ENCODE measurements at regions not wholly inside any gene's neighbourhood (a gene's known extent, or its start where the extent isn't known, plus 50 kb on each side); places are given as distances from the start of the nearest gene placed in this dataset.

- POLR2A ChIA-PET, result no interaction called here
- no peak for TF ChIP-seq TEAD1 (CRISPR knock-in tag; IDR thresholded peaks at IDR 0.05)
- no peak for TF ChIP-seq FOXJ3 (CRISPR knock-in tag; IDR thresholded peaks at IDR 0.05; ENCODE audit: borderline replicate concordance)
- TF ChIP-seq, protein P1, sequence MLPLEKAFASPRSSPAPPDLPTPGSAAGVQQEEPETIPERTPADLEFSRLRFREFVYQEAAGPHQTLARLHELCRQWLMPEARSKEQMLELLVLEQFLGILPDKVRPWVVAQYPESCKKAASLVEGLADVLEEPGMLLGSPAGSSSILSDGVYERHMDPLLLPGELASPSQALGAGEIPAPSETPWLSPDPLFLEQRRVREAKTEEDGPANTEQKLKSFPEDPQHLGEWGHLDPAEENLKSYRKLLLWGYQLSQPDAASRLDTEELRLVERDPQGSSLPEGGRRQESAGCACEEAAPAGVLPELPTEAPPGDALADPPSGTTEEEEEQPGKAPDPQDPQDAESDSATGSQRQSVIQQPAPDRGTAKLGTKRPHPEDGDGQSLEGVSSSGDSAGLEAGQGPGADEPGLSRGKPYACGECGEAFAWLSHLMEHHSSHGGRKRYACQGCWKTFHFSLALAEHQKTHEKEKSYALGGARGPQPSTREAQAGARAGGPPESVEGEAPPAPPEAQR (CRISPR knock-in tag; IDR thresholded peaks at IDR 0.05), result no peak
- no peak for TF ChIP-seq ZBTB21 (CRISPR knock-in tag; IDR thresholded peaks at IDR 0.05; ENCODE audit: borderline replicate concordance)
- TF ChIP-seq RORB (CRISPR knock-in tag; IDR thresholded peaks at IDR 0.05), result no peak
These were observed 95.1 kb downstream of the INSIG2 start for GRCh38 chr2:118183381-118183780.

DNA sequence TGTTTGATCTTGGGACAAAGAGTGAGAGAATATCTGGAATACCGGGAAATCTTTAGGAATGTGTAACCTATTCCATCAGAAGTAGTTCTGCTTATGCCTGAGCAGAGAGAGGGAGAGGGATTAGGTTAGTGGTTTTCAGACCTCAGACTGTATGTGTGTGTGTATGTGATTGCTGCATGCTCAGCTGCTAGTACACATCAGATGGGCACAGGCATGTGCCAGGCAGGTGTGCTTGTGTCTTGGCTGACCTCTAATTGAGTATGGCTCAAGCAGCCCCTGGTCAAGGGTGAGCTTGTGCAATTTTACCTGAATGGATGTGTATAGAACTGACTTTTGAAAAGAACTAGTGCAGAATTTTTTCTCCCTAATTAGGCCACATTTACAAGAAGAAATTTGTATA, 91.2 kb downstream of the INSIG2 start:
- ATAC-seq (no peak), DNase-seq (ENCODE audit: low spot score) (no peak)
- CTCF ChIA-PET, result no interaction called here
- TF ChIP-seq CREB1 (CRISPR knock-in tag; IDR thresholded peaks at IDR 0.05), result no peak
- TF ChIP-seq, protein P2, sequence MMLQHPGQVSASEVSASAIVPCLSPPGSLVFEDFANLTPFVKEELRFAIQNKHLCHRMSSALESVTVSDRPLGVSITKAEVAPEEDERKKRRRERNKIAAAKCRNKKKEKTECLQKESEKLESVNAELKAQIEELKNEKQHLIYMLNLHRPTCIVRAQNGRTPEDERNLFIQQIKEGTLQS (CRISPR knock-in tag; conservative IDR thresholded peaks at IDR 0.05), result no peak
- TF ChIP-seq PRDM15 (CRISPR knock-in tag; IDR thresholded peaks at IDR 0.05), result no peak
- TF ChIP-seq ZNF416 (CRISPR knock-in tag; IDR thresholded peaks at IDR 0.05), result no peak
- Mint-ChIP-seq H3K4me3 (no peak overlapping the region), H3K9me3 (no peaks in the 10 kb centered on the region), H3K27me3 (ENCODE audit: low read depth) (no peaks in the 10 kb centered on the region), H3K4me1 (peaks cover 8% of the 10 kb centered on the region), H3K27ac (no peak overlapping the region), H3K36me3 (no peaks in the 10 kb centered on the region)
- POLR2A ChIA-PET, result no interaction called here

More at GRCh38 chr2:118183381-118183780, 95.1 kb downstream of the INSIG2 start:
- Mint-ChIP-seq H3K36me3 (no peaks in the 10 kb centered on the region), H3K4me1 (peaks cover 23% of the 10 kb centered on the region), H3K9me3 (no peaks in the 10 kb centered on the region), H3K4me3 (no peak overlapping the region), H3K27ac (no peak overlapping the region; the same call in 1 of the 2 replicates), H3K27me3 (ENCODE audit: low read depth) (peaks cover 5% of the 10 kb centered on the region; the same call in 1 of the 2 replicates)
- ATAC-seq, result no peak
- CTCF ChIA-PET, result no interaction called here
- no peak for DNase-seq (ENCODE audit: low spot score)

DNA sequence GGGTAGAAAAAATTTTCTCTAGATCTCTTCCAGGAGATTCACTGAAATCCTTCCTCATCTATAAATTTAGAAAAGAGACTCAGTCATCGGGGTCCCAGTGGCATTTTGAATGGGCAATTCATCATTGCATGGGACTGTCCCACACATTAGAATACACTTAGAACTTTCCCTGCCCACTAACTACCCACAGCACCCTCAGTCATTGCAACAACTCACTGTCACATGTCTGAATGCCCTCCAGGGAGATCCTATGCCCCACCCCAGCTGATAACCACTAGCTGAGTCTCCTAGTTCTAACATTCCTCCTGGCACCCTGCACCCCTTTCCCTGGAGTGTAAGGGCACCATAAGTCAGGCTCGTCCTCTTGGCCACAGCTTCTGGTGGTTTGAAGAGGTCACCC, 89.6 kb downstream of the INSIG2 start:
- Mint-ChIP-seq H3K9me3 (no peaks in the 10 kb centered on the region), H3K36me3 (no peaks in the 10 kb centered on the region), H3K27me3 (ENCODE audit: low read depth) (no peaks in the 10 kb centered on the region), H3K4me1 (peaks cover 8% of the 10 kb centered on the region), H3K27ac (no peak overlapping the region), H3K4me3 (no peak overlapping the region)
- TF ChIP-seq TCF7 (CRISPR knock-in tag; IDR thresholded peaks at IDR 0.05; ENCODE audit: low read depth) (no peak), SOX15 (CRISPR knock-in tag; IDR thresholded peaks at IDR 0.05) (no peak), SMAD4 (CRISPR knock-in tag; IDR thresholded peaks at IDR 0.05) (no peak), E2F5 (CRISPR knock-in tag; IDR thresholded peaks at IDR 0.05) (no peak), NFYB (CRISPR knock-in tag; conservative IDR thresholded peaks at IDR 0.05; ENCODE audit: low read depth) (no peak)
- TF ChIP-seq, protein P3, sequence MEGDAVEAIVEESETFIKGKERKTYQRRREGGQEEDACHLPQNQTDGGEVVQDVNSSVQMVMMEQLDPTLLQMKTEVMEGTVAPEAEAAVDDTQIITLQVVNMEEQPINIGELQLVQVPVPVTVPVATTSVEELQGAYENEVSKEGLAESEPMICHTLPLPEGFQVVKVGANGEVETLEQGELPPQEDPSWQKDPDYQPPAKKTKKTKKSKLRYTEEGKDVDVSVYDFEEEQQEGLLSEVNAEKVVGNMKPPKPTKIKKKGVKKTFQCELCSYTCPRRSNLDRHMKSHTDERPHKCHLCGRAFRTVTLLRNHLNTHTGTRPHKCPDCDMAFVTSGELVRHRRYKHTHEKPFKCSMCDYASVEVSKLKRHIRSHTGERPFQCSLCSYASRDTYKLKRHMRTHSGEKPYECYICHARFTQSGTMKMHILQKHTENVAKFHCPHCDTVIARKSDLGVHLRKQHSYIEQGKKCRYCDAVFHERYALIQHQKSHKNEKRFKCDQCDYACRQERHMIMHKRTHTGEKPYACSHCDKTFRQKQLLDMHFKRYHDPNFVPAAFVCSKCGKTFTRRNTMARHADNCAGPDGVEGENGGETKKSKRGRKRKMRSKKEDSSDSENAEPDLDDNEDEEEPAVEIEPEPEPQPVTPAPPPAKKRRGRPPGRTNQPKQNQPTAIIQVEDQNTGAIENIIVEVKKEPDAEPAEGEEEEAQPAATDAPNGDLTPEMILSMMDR (IDR thresholded peaks at IDR 0.05), result no peak
- TF ChIP-seq, protein P4, sequence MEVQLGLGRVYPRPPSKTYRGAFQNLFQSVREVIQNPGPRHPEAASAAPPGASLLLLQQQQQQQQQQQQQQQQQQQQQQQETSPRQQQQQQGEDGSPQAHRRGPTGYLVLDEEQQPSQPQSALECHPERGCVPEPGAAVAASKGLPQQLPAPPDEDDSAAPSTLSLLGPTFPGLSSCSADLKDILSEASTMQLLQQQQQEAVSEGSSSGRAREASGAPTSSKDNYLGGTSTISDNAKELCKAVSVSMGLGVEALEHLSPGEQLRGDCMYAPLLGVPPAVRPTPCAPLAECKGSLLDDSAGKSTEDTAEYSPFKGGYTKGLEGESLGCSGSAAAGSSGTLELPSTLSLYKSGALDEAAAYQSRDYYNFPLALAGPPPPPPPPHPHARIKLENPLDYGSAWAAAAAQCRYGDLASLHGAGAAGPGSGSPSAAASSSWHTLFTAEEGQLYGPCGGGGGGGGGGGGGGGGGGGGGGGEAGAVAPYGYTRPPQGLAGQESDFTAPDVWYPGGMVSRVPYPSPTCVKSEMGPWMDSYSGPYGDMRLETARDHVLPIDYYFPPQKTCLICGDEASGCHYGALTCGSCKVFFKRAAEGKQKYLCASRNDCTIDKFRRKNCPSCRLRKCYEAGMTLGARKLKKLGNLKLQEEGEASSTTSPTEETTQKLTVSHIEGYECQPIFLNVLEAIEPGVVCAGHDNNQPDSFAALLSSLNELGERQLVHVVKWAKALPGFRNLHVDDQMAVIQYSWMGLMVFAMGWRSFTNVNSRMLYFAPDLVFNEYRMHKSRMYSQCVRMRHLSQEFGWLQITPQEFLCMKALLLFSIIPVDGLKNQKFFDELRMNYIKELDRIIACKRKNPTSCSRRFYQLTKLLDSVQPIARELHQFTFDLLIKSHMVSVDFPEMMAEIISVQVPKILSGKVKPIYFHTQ (CRISPR knock-in tag; IDR thresholded peaks at IDR 0.05), result no peak
- TF ChIP-seq, protein P1 (CRISPR knock-in tag; IDR thresholded peaks at IDR 0.05), result no peak
- ChIA-PET POLR2A (no interaction called here), CTCF (interaction anchor here (1.1 kb wide), 1 partner anchor 131 kb away, joined by 3 read pairs; no protein-coding TSS in a partner anchor)
- no peak for ATAC-seq
- DNase-seq (ENCODE audit: low spot score), result no peak

Data from WTC11 (cell line).